Stimulated activated CD8-positive, alpha-beta memory T cell treated with anti-CD3 and anti-CD28 coated beads, Interleukin-4, amount 100 ng/mL, for 1 hour (primary cell): ENCODE measurements at regions not wholly inside any gene's neighbourhood (a gene's known extent, or its start where the extent isn't known, plus 50 kb on each side); places are given as distances from the start of the nearest gene placed in this dataset.

Experiments used
- DNase-seq, 2 donors: peaks; one replicate each; pipeline ENCODE4 v3.0.0-alpha.2; 2020; ENCODE audit warnings: low read depth in 2 of 2, low spot score in 1 of 2

GRCh38 chr1:88186911-88187310, 497.2 kb upstream of the PKN2 start:
- DNase-seq = no peak

DNA sequence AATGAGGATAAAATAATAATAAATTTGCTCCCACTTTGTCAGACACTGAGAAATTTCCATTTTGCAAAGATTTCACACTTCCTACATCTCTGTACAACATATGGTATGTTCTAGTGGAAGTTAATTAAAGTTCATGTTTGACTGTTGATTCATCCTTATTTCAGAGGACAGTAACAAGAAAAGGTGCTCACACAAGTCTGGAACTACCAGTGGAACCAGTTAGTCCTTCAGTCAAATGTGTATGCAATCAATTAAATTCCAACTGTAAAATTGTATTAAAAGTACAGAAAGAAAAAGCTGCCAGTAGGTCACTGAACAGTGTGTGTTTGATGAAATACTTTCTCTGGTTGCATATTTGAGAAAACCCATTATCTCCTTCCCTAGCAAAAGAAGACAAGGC, 496.0 kb upstream of the PKN2 start:
- no peak for DNase-seq

DNA sequence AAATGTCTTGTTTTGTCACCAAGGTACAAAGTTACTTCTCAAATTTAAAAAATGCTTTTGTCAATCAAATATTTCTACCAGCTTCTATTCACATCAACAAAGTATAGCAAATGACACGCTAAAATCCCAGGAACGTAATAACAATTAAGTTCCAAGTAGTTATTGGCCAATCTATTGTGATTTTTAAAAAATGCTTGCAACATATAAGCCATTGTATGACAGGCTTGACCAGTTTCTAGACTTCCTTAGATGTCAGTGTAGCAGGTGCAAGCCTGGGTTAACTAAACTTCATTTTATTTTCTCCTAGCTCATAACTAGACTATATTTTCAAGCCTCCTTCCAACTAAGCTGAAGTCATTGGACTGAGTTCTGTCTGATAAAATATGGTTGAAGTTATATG, 494.5 kb upstream of the PKN2 start:
- no peak for DNase-seq

- no peak for DNase-seq
These were observed 492.2 kb upstream of the PKN2 start for GRCh38 chr1:88191917-88192316.

GRCh38 chr1:88194542-88194941, 489.5 kb upstream of the PKN2 start:
- DNase-seq = no peak

DNA sequence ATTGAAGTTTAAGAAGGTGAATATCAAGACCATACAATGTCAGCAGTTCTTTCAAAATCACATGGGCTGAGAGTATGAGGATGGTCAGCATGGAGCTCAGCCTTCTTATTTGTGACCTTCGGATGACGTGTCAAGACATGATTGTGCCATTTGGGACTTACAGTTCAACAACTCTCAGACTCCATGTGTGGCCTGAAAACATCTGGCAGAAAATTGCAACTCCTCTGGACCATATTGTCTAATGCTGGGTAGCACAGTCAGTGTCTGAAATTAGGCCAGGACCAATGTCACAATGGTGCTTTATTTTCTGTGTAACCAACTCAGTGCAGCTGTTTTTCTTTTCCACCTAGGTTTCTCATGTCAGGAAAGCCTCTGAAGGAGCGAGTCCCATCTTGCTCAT, 483.5 kb upstream of the PKN2 start:
- DNase-seq = no peak

- no peak for DNase-seq
These were observed 480.0 kb upstream of the PKN2 start for GRCh38 chr1:88204111-88204510.

DNA sequence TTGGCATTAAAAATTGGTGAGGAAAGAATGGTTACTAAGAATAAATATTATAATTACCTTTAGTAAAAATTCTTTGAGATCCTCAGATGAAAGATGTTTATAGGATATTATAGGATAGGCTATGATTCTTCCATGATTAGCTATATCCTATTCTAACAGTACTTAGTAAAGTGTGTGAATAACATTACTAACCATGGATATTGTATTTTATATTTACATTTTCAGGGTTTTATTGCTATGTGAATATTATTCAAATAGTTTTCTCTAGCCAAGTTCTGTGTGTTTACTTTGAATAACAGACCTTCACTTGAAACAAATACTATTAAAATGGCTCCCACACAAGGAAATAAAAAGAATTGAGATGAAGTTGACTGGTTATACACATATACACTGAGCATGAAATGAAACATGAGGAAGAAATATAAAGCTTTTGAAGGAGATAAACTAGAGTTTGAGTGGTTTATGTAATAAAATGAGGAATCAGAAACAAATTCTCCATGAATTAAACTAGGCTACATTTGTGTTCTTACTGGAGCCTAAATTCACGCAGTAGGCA, 479.4 kb upstream of the PKN2 start:
- no peak for DNase-seq

DNA sequence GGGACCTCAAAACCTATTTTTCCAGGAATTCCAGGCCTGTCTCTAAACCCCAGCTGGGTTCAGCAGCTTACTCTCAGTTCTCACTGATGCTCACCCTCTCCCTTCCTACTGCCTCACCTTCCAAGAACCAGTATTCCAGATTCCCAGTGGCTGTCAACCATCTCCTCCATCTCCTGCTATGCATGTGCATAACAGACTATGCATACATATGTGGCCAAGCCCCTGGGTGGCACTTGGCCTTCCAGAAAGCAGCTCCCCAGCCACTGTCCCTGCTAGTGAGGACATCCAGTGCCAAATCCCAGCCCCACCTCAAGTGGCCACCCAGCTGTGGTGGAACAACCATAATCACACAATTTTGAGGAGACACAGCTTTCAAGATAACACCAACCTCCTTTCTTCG, 475.7 kb upstream of the PKN2 start:
- no peak for DNase-seq

DNA sequence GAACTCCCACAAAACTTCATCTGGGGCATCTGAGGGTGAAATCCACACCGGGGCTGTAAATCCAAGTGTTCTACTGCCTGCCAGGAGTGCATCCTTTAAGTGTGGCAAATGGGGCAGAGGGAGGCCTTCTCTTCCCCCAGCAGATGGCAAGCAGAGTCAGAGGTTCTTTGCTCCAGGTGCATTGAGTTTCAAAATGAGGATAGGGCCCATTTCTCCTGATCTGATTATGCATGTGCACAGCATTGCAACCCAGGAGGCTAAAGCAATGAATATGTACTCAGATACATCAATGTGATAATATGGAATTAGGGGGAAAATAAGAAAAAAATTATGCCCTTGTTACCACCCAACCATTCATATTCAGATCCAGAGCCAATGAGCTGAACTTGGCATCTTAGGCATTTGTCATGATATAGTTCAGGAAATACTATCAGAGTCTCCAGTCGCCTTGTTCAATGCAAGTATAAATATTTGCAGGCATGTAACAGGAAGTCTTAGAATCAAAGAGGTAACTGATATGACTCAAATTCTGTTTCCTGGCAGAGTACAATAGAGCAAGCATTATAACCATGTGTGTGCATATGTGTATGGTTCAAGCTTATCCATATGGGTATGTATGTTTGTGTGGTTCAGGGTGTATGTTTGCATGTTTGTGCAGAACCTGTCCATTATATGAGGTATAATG, 473.8 kb upstream of the PKN2 start:
- no peak for DNase-seq

DNA sequence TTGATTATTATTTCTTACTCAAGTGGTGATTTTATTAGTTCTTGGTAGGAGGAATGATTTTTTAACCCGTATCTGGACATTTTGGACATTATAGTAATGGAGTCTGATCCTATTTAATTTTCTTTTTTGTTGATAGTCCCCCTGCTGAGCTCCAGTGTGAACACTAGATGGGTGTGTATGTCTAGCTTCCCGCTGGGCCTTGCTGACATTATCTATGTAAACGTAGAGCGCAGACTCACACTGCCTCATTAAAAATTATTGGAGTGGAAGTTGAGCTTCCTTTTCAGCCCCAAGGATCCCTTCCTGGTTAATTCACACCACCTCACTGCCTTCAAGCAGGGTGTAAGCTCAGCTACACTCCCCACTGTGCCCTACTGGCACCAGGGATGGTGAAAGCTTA, 467.6 kb upstream of the PKN2 start:
- no peak for DNase-seq

DNA sequence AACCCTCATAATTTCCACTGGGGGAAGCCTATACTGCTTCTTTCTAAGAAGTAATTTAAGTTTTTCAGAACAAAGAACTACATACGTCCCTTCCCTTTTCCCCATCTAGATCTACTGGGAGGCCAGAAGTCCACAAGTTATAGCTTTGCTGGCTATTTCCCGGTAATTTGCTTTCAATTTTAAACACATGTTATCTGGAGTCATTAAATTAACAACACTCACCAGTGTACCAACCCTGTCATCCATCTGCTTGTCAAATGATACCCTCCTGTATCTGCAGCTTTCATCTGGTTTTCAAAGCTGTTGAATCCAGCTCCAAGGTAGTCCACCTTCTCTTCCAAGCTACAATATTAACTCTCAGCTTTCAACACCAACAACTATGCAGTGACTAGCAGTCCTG, 466.7 kb upstream of the PKN2 start:
- DNase-seq = no peak

DNA sequence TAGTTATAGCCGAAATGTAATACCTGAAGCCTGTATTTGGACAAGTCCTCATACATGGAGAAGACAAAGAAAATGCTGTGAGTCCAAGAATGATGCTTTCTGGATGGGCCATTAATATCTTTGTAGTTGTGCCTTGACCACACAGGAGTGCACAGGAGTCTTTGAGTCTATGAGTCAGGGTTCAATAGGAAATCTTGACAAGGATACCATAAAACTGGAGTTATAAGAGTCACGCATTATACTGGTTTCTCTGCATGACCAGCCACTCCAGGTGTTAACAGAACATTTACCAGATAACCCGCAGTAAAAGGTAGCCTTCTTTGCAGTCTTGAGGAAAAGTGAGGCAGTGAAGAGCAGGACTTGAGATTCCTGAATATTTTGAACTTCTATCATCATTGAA, 464.6 kb upstream of the PKN2 start:
- DNase-seq = no peak

DNA sequence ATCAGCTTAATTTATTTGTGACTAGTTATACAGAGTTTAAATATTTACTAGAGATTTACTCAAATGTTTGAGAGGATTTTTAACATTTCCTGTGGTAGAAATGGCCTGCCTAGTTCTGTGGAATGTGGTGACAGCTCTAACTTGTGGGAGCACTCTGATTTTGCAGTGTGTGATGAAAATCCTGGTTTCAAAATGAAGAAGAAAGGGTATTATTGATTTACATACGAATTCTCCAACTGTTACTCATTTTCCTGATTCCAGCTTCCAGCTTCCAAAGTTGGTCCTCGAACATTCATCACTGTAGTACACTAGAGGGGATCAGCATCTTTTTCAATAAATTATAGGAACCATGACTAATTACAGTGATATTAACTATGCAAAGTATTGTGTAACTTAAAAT, 462.7 kb upstream of the PKN2 start:
- no peak for DNase-seq

GRCh38 chr1:88224906-88225305, 459.2 kb upstream of the PKN2 start:
- DNase-seq = no peak

- DNase-seq = no peak
These were observed 456.0 kb upstream of the PKN2 start for GRCh38 chr1:88228114-88228513.

DNA sequence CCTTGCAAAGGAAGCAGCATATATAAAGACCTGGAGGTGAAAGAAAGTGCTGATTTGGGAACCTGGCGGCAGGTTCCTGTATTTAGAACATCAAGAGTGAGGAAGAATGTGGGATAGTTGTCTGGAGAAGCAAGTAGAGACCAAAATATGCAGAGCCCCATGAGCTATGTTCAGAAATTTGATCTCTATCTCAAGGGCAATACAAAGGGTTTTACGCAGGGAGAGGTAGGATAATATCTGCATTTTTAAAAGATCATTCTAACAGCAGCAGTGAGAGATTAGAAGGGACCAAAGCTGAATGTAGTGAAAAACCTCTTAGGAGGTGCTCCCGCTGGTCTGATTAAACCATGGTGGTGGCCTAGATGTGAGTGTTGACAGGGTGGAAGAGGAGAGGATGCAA, 453.9 kb upstream of the PKN2 start:
- DNase-seq = no peak

DNA sequence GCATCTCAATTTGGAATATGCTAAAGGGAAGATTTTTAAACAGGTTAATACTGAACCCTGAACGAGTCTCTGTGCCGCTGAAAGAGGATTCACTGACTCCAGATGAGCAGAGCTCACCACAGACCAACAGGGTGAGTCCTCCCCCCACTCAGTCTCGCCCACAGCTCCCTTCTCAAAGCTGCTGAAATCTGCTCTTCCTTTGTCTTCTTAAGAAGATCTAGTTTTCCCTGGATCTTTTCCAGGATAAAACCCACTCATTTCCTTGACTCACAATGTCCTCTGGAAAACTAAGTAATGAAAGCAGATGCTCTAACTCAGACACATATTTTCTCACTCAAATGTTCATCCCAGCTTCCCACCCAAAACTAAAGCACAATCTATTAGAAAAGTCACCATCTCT, 447.0 kb upstream of the PKN2 start:
- no peak for DNase-seq

GRCh38 chr1:88239205-88239604, 444.9 kb upstream of the PKN2 start:
- no peak for DNase-seq

DNA sequence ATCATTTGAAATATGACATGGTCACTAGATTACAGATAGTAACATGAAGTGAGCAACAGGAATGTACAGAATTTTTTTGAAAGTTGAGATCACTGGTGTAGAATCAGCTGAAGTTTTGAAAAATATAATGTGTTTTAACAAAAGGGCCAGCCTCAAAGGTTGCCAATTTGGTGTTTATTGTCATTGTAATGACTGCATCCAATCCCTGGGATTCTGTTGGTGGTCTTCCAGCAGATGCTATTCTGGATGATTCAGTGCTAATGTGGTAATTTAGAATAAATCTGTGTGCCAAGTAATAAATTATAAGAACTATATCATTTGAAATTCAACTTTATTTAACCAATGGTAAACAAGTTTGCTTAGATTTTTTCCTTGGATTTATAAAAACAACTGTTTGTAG, 436.4 kb upstream of the PKN2 start:
- no peak for DNase-seq

DNA sequence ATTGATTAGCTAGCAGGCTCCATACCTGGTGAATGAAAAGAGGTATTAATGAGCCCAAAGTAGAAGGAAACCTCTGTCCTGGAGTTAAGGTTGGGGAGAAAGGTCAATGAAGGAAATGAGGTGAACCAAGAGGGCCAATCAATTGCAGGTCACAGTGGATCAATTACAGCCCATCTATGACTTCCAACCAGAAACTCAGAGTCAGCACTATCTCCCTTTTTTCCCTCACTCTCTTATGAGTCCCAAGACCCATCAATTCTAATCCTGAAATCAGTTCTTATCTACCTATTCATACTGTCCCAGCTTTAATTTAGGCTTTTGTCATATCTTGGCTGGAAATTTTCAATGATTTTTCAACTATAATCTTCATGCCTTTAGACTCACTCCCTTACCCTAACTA, 433.2 kb upstream of the PKN2 start:
- DNase-seq = no peak

DNA sequence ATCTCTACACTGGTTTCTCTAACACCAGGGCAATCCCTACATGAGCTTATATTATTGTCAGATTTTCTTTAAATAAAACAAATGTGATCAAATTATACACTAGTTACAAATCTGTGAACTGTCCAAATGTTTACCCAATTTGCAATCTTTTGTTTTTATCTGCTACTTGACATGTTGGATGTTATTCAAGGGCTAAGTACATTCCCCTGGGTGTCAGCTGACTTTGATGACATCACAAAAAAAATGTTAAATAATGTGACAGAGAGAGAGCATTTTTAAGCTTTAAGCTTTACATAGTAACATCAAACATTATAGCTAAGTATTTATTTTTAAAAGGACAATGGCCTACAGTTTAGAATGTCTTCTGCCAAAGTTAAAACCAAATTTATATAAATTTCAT, 431.3 kb upstream of the PKN2 start:
- DNase-seq = no peak

DNA sequence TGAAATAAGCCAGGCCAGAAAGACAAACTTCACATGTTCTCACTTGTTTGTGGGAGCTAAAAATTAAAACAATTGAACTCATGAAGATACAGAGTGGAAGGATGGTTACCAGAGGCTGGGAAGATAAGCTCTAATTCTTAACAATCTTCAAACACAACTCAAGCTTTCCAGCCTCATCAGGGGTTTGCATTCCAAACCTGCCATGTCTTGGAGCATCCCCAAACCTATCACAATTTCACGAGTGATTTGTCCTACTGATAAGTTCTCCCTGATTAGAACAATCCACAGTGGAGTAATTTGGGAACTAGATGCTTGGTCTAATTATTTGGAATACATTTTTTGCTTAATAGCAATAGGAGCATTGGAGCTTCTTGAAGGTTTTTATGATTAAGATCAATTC, 418.5 kb upstream of the PKN2 start:
- no peak for DNase-seq

DNA sequence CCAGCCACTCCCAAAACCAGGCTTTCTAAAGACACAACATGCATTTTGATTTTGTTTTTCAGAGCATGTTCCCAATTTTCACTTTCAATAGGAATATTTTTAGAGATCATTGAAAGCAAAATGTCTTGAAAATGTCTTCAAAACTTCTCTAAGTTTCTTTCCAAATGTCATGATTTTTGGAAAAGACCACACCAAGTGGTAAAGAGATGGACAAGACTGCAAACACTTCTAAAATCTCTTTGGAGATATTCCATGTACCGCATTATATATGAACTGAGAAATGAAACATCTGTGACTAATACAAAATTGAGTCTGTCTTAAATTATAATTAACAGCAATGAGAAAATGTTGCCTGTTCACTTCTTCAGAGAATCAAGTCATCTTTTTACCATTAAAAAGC, 418.0 kb upstream of the PKN2 start:
- no peak for DNase-seq
